ENCODE measurements at regions not wholly inside any gene's neighbourhood (a gene's known extent, or its start where the extent isn't known, plus 50 kb on each side); places are given as distances from the start of the nearest gene placed in this dataset.

DNA sequence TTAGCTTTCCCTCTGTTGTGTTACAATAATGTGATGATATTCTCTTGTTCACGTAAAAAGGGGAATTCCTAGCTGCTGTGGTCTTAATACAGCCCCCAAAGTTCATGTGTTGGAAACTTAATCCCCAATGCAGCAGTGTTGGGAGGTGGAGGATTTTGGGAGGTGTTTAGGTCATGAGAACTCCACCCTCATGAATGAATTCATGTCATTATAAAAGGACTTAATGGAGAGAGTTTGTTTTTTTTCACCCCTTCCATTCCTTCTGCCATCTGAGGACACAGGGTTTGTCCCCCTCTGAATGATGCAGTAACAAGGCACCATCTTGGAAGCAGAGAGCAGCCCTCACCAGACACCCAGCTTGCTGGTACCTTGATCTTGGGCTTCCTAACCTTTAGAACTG, 253.4 kb upstream of the DDHD1 start:
- no peaks in the 10 kb centered on the region for H3K27me3 ChIP-seq (ENCODE audit: low read length)
- no peaks in the 10 kb centered on the region for H4K20me1 ChIP-seq (ENCODE audit: low read length)
- H3K9ac ChIP-seq (ENCODE audit: low read length) = no peak overlapping the region
- no peaks in the 10 kb centered on the region for H3K4me1 ChIP-seq (ENCODE audit: insufficient read depth, low read length)
- H3F3A ChIP-seq (ENCODE audit: low read length, unreplicated experiment) = no peaks in the 10 kb centered on the region
- no peaks in the 10 kb centered on the region for H3K36me3 ChIP-seq (ENCODE audit: low read depth, low read length)
- DNase-seq (no peak), ATAC-seq (no peak)
- no peaks in the 10 kb centered on the region for H3K9me3 ChIP-seq (ENCODE audit: low read length)
- no peak overlapping the region for H2AFZ ChIP-seq (ENCODE audit: low read length)
- no peak overlapping the region for H3K27ac ChIP-seq (ENCODE audit: low read length)
- ChIA-PET CTCF (no interaction called here), POLR2A (ENCODE audit: unreplicated experiment) (no interaction called here)
- BruUV-seq (replicated peaks) = no TSS peak
- no peaks in the 10 kb centered on the region for H3K9me2 ChIP-seq (replicated peaks; ENCODE audit: low read length)
- no peak overlapping the region for H3K4me2 ChIP-seq (ENCODE audit: low read length)
- intact Hi-C loops (cut with micrococcal nuclease) = no loop called here
- TF ChIP-seq EZH2 (IDR thresholded peaks at IDR 0.05; ENCODE audit: low read length, unreplicated experiment) (no peak), CTCF (conservative IDR thresholded peaks at IDR 0.05; ENCODE audit: low read depth, low read length) (no peak), EZH2phosphoT487 (IDR thresholded peaks at IDR 0.05; ENCODE audit: borderline replicate concordance, low read length) (no peak)
- H3K79me2 ChIP-seq (ENCODE audit: low read length) = no peaks in the 10 kb centered on the region
- no peak overlapping the region for H3K4me3 ChIP-seq (ENCODE audit: low read length)

DNA sequence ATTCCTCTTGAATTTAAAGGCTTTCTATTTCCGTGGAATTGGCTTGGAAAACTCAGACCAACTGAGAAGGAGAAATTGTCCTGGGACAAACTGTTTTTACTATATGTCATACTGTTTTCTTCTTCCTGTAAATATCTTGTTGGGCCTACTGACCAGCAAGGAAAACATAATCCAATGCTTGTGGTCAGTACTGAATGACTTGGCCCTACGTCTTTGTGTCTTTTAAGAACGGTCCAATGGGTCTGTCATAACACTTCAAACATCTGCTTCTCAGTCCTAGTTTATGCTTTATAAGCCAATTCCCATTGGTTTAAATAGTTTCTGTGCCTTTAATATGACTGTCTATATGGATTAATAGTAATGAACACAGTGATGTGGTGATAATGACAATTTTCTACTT, 248.5 kb upstream of the DDHD1 start:
- CTCF ChIA-PET = no interaction called here
- no peak overlapping the region for H3K27ac ChIP-seq (ENCODE audit: low read length)
- TF ChIP-seq CTCF (conservative IDR thresholded peaks at IDR 0.05; ENCODE audit: low read depth, low read length) (no peak), EZH2phosphoT487 (IDR thresholded peaks at IDR 0.05; ENCODE audit: borderline replicate concordance, low read length) (no peak), EZH2 (IDR thresholded peaks at IDR 0.05; ENCODE audit: low read length, unreplicated experiment) (no peak)

DNA sequence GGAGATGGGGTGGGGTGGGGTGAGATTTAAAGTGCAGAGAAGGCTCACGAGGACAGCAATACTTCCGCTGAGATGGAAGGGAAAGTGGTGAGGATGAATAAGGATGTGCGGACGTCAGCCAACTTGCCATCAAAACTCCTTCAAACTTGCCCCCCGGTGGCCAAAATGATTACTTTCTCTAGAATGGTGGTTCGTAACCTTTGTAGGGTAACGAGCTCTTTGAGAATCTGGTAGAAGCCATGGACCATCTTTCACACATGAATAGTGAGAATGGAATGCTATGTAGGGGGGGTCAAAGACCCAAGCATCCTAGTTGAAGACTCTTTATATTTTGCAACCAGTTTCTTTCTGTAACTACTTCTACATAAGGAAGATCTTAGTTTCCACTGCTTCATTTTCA, 245.9 kb upstream of the DDHD1 start:
- peak; percentile 59 for ATAC-seq

More for the DNA sequence above, 248.5 kb upstream of the DDHD1 start:
- no peaks in the 10 kb centered on the region for H3K4me1 ChIP-seq (ENCODE audit: insufficient read depth, low read length)
- ATAC-seq (no peak), DNase-seq (no peak)
- no peaks in the 10 kb centered on the region for H3K27me3 ChIP-seq (ENCODE audit: low read length)
- H3K36me3 ChIP-seq (ENCODE audit: low read depth, low read length) = no peaks in the 10 kb centered on the region
- no TSS peak for BruUV-seq (replicated peaks)
- no peak overlapping the region for H3K9ac ChIP-seq (ENCODE audit: low read length)
- H3F3A ChIP-seq (ENCODE audit: low read length, unreplicated experiment) = no peaks in the 10 kb centered on the region
- no peak overlapping the region for H2AFZ ChIP-seq (ENCODE audit: low read length)
- no peaks in the 10 kb centered on the region for H3K9me2 ChIP-seq (replicated peaks; ENCODE audit: low read length)
- no peaks in the 10 kb centered on the region for H4K20me1 ChIP-seq (ENCODE audit: low read length)
- H3K79me2 ChIP-seq (ENCODE audit: low read length) = no peaks in the 10 kb centered on the region
- intact Hi-C loops (cut with micrococcal nuclease) = no loop called here
- H3K4me3 ChIP-seq (ENCODE audit: low read length) = no peak overlapping the region
- POLR2A ChIA-PET (ENCODE audit: unreplicated experiment) = no interaction called here
- no peak overlapping the region for H3K4me2 ChIP-seq (ENCODE audit: low read length)
- H3K9me3 ChIP-seq (ENCODE audit: low read length) = no peaks in the 10 kb centered on the region

More for the DNA sequence above, 245.9 kb upstream of the DDHD1 start:
- no peak for TF ChIP-seq EZH2 (IDR thresholded peaks at IDR 0.05; ENCODE audit: low read length, unreplicated experiment)
- TF ChIP-seq CTCF (conservative IDR thresholded peaks at IDR 0.05; ENCODE audit: low read depth, low read length) = peak; percentile 62
- TF ChIP-seq EZH2phosphoT487 (IDR thresholded peaks at IDR 0.05; ENCODE audit: borderline replicate concordance, low read length) = no peak
- Histone ChIP-seq H3K4me3 (ENCODE audit: low read length) (no peak overlapping the region), H3K27ac (ENCODE audit: low read length) (no peak overlapping the region), H3K27me3 (ENCODE audit: low read length) (no peaks in the 10 kb centered on the region), H3K9me3 (ENCODE audit: low read length) (peaks cover 8% of the 10 kb centered on the region; the same call in 1 of the 2 replicates), H4K20me1 (ENCODE audit: low read length) (no peaks in the 10 kb centered on the region), H3K4me2 (ENCODE audit: low read length) (no peak overlapping the region), H3K36me3 (ENCODE audit: low read depth, low read length) (no peaks in the 10 kb centered on the region; the same call in 1 of the 2 replicates), H3K9ac (ENCODE audit: low read length) (no peak overlapping the region), H3K9me2 (replicated peaks; ENCODE audit: low read length) (no peaks in the 10 kb centered on the region), H2AFZ (ENCODE audit: low read length) (no peak overlapping the region), H3K4me1 (ENCODE audit: insufficient read depth, low read length) (no peaks in the 10 kb centered on the region), H3K79me2 (ENCODE audit: low read length) (no peaks in the 10 kb centered on the region), H3F3A (ENCODE audit: low read length, unreplicated experiment) (no peaks in the 10 kb centered on the region)
- ChIA-PET CTCF (interaction anchor here (1.0 kb wide), 3 partner anchors 62 to 103 kb away, joined by 3 to 5 read pairs (median 4); no protein-coding TSS in a partner anchor), POLR2A (ENCODE audit: unreplicated experiment) (no interaction called here)
- peak; percentile 65 for DNase-seq
- intact Hi-C loops (cut with micrococcal nuclease) = no loop called here
- BruUV-seq (replicated peaks) = no TSS peak

Measured in PC-3 (cell line).